Fibroblast of upper back skin (primary cell): ENCODE measurements at regions not wholly inside any gene's neighbourhood (a gene's known extent, or its start where the extent isn't known, plus 50 kb on each side); places are given as distances from the start of the nearest gene placed in this dataset.
"Not testable (repeated sequence)": the region's sequence is repeated elsewhere in the genome, so short reads cannot be mapped to it uniquely, and the experiment has no call there.

Source experiments
- DNase-seq: peaks from one replicate; pipeline ENCODE4 v3.0.0-alpha.2; 2013

GRCh38 chr13:90222758-90223157 lies 1124.7 kb upstream of the MIR17HG start:
- no peak for DNase-seq

- DNase-seq = no peak
These were observed 1117.2 kb upstream of the MIR17HG start for GRCh38 chr13:90230311-90230710.

GRCh38 chr13:90232291-90232690 lies 1115.2 kb upstream of the MIR17HG start:
- no peak for DNase-seq

GRCh38 chr13:90233933-90234672 lies 1113.4 kb upstream of the MIR17HG start:
- DNase-seq = no peak

- DNase-seq = no peak
These were observed 1109.6 kb upstream of the MIR17HG start for GRCh38 chr13:90237852-90238251.

- no peak for DNase-seq
These were observed 1109.1 kb upstream of the MIR17HG start for GRCh38 chr13:90238413-90238812.

GRCh38 chr13:90239130-90239529 lies 1108.4 kb upstream of the MIR17HG start:
- no peak for DNase-seq

- DNase-seq = no peak
These were observed 1101.5 kb upstream of the MIR17HG start for GRCh38 chr13:90246005-90246404.

GRCh38 chr13:90246687-90247345 lies 1100.7 kb upstream of the MIR17HG start:
- DNase-seq = no peak

GRCh38 chr13:90253806-90254205 lies 1093.7 kb upstream of the MIR17HG start:
- DNase-seq = no peak

GRCh38 chr13:90254437-90254836 lies 1093.0 kb upstream of the MIR17HG start:
- DNase-seq = no peak

GRCh38 chr13:90256746-90257145 lies 1090.7 kb upstream of the MIR17HG start:
- no peak for DNase-seq

- no peak for DNase-seq
These were observed 1089.4 kb upstream of the MIR17HG start for GRCh38 chr13:90258129-90258528.

GRCh38 chr13:90261343-90261742 lies 1086.1 kb upstream of the MIR17HG start:
- DNase-seq = no peak

GRCh38 chr13:90270226-90270625 lies 1077.3 kb upstream of the MIR17HG start:
- peak; percentile 59 for DNase-seq

GRCh38 chr13:90272356-90272755 lies 1075.1 kb upstream of the MIR17HG start:
- peak; percentile 69 for DNase-seq

GRCh38 chr13:90276216-90276615 lies 1071.3 kb upstream of the MIR17HG start:
- peak; percentile 5 for DNase-seq

- DNase-seq = not testable (repeated sequence)
These were observed 1069.3 kb upstream of the MIR17HG start for GRCh38 chr13:90278231-90278630.

- no peak for DNase-seq
These were observed 1065.8 kb upstream of the MIR17HG start for GRCh38 chr13:90281709-90282108.

GRCh38 chr13:90287521-90287920 lies 1060.0 kb upstream of the MIR17HG start:
- no peak for DNase-seq

- no peak for DNase-seq
These were observed 1053.6 kb upstream of the MIR17HG start for GRCh38 chr13:90293793-90294361.

- DNase-seq = no peak
These were observed 1048.2 kb upstream of the MIR17HG start for GRCh38 chr13:90299238-90299637.

- no peak for DNase-seq
These were observed 1047.5 kb upstream of the MIR17HG start for GRCh38 chr13:90300015-90300414.

- DNase-seq = peak; percentile 51
These were observed 1045.4 kb upstream of the MIR17HG start for GRCh38 chr13:90302107-90302506.
